ENCODE measurements at regions not wholly inside any gene's neighbourhood (a gene's known extent, or its start where the extent isn't known, plus 50 kb on each side); places are given as distances from the start of the nearest gene placed in this dataset.
A peak's percentile ranks its signal among the peaks of the same experiment; 100 is the strongest.

GRCh38 chr16:59210955-59211541, 476.9 kb upstream of the GOT2 start (continued):
- TF ChIP-seq SIN3A (IDR thresholded peaks at IDR 0.05; ENCODE audit: borderline replicate concordance, low read depth, low read length) (no peak), ZNF547 (CRISPR knock-in tag; IDR thresholded peaks at IDR 0.05) (no peak), ZNF296 (CRISPR knock-in tag; conservative IDR thresholded peaks at IDR 0.05) (no peak), ZNF672 (CRISPR knock-in tag; IDR thresholded peaks at IDR 0.05) (no peak), NFYB (CRISPR knock-in tag; IDR thresholded peaks at IDR 0.05) (no peak), EP300 (IDR thresholded peaks at IDR 0.05; ENCODE audit: low read depth in 2 of 2, low read length in 2 of 2) (0 out of 4 replicates have a peak, but pooled peaks of 1 of the 2 experiments have one; percentile 23), EP300 (CRISPR knock-in tag; IDR thresholded peaks at IDR 0.05; ENCODE audit: borderline replicate concordance) (peak; percentile 46; the same call in 1 of the 2 replicates), ZNF530 (CRISPR knock-in tag; IDR thresholded peaks at IDR 0.05; ENCODE audit: low read depth) (no peak), HDAC2 (CRISPR knock-in tag; IDR thresholded peaks at IDR 0.05) (peak; percentile 78), ZNF292 (CRISPR knock-in tag; IDR thresholded peaks at IDR 0.05; ENCODE audit: borderline replicate concordance, low read depth) (0 out of 2 replicates have a peak, but pooled peaks have one; percentile 51), ZNF224 (CRISPR knock-in tag; IDR thresholded peaks at IDR 0.05) (no peak), FOXO1 (CRISPR knock-in tag; IDR thresholded peaks at IDR 0.05) (peak; percentile 70; the same call in 1 of the 2 replicates), STAT6 (CRISPR knock-in tag; IDR thresholded peaks at IDR 0.05; ENCODE audit: borderline replicate concordance) (no peak; the same call in 1 of the 2 replicates), HNRNPK (IDR thresholded peaks at IDR 0.05; ENCODE audit: low read depth, low read length, poor library complexity, severe bottlenecking) (no peak), ZNF260 (CRISPR knock-in tag; IDR thresholded peaks at IDR 0.05; ENCODE audit: borderline replicate concordance, low read depth) (no peak), KMT2A (CRISPR knock-in tag; IDR thresholded peaks at IDR 0.05) (no peak), ZNF207 (IDR thresholded peaks at IDR 0.05; ENCODE audit: borderline replicate concordance) (no peak), ZBTB8A (CRISPR knock-in tag; IDR thresholded peaks at IDR 0.05; ENCODE audit: borderline replicate concordance, low read depth) (no peak), CBX5 (CRISPR knock-in tag; IDR thresholded peaks at IDR 0.05; ENCODE audit: borderline replicate concordance) (peak; percentile 85; the same call in 1 of the 2 replicates), ZNF577 (CRISPR knock-in tag; IDR thresholded peaks at IDR 0.05; ENCODE audit: borderline replicate concordance, low read depth) (no peak), SMAD9 (CRISPR knock-in tag; IDR thresholded peaks at IDR 0.05) (no peak), ZNF772 (CRISPR knock-in tag; IDR thresholded peaks at IDR 0.05) (no peak), ZNF329 (CRISPR knock-in tag; IDR thresholded peaks at IDR 0.05; ENCODE audit: low read depth) (no peak), ZNF850 (CRISPR knock-in tag; conservative IDR thresholded peaks at IDR 0.05) (no peak), POLR2AphosphoS2 (IDR thresholded peaks at IDR 0.05; ENCODE audit: low read depth, low read length) (no peak), ZNF569 (CRISPR knock-in tag; IDR thresholded peaks at IDR 0.05; ENCODE audit: borderline replicate concordance) (no peak), NPAS2 (CRISPR knock-in tag; IDR thresholded peaks at IDR 0.05; ENCODE audit: borderline replicate concordance) (no peak), ZNF431 (CRISPR knock-in tag; IDR thresholded peaks at IDR 0.05; ENCODE audit: borderline replicate concordance, low read depth) (no peak; the same call in 1 of the 2 replicates), ZNF350 (CRISPR knock-in tag; IDR thresholded peaks at IDR 0.05; ENCODE audit: borderline replicate concordance, low read depth) (no peak)
- TF ChIP-seq, protein P1, sequence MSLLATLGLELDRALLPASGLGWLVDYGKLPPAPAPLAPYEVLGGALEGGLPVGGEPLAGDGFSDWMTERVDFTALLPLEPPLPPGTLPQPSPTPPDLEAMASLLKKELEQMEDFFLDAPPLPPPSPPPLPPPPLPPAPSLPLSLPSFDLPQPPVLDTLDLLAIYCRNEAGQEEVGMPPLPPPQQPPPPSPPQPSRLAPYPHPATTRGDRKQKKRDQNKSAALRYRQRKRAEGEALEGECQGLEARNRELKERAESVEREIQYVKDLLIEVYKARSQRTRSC (CRISPR knock-in tag; IDR thresholded peaks at IDR 0.05; ENCODE audit: low read depth): no peak

Data from HepG2 (cell line).